ENCODE measurements at regions not wholly inside any gene's neighbourhood (a gene's known extent, or its start where the extent isn't known, plus 50 kb on each side); places are given as distances from the start of the nearest gene placed in this dataset.

GRCh38 chr7:135844903-135845302 is 96.3 kb upstream of the FAM180A start:
- TF ChIP-seq CTCF (IDR thresholded peaks at IDR 0.05) (no peak), POLR2A (IDR thresholded peaks at IDR 0.05) (no peak)

Data from esophagus squamous epithelium (tissue), 4 donors.